ENCODE measurements at regions not wholly inside any gene's neighbourhood (a gene's known extent, or its start where the extent isn't known, plus 50 kb on each side); places are given as distances from the start of the nearest gene placed in this dataset.

DNA sequence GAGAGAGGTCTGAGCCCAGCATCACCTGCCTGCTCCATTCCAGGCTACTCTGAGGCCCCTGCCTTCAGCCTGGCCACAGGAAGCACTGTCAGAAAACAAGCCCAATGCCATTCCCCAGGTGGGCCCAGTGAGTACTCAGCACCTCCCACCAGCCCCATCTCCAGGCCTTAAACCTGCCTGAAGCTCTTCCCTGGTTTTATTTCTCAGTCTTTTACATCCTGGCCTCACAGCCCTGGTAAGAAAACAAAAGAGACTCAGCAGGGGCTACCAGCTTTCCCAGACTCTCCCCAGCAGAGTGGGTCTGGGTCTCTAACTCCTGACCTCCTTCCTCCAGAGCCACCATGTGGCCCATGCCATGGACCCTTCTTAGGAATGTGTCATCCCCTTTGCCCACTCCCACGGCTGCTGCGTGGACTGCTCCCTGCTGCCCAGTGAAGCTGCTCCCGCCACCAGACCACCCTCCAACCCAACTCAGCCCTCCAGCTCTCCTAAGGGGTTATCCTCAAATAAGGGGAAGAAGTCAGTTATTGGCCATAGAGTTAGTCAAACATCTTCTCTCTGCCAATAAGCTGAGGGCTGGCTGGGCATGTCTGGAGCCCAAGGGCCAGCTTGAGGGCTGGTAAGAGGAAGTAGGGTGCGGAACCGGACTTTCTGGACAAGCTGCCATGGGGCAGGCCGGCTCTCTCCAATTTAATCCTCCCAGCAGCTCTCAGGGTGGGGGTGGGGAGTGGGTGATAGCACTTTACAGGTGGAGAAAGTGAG is 116.7 kb upstream of the LINGO1 start:
- DNase-seq: no peak

DNA sequence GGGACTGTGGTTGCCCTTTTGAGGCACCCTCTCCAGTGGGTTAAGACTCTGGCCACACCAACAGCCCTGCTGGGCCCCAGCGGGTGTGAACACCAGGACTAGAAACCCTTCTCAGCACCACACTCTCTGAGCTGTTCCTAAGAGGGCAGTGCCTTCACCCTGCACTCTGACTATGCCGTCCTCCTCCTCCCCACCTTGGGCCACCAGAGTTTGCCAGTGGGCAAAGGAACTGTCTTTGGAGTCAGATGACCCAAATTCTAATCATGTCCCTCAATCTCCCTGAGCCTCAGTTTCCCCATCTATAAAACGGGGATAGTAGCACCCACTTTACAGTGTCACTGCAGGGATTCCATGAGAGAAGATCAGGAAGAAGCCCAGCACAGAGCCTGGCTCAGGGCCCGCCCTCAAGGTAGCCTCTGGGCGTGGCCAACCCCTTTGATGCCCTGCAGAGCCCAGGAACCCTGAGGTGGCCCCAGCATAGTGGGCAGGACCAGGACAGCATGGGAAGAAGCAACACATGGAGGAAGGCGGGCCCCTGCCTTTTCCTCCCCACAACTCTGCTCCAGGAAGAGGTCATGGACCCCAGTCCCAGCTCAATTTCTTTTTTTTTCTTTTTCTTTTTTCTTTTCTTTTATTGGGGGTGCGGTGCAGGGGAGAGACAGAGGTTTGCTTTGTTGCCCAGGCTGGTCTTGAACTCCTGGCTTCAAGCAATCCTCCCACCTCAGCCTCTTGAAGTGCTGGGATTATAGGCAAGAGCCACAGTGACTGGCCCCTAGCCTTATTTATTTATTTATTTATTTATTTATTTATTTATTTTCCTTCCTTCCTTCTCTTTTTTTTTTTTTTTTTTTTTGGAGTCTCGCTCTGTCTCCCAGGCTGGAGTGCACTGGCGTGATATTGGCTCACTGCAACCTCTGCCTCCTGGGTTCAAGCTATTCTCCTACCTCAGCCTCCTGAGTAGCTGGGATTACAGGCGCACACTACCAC is 115.7 kb upstream of the LINGO1 start:
- no peak for DNase-seq

DNA sequence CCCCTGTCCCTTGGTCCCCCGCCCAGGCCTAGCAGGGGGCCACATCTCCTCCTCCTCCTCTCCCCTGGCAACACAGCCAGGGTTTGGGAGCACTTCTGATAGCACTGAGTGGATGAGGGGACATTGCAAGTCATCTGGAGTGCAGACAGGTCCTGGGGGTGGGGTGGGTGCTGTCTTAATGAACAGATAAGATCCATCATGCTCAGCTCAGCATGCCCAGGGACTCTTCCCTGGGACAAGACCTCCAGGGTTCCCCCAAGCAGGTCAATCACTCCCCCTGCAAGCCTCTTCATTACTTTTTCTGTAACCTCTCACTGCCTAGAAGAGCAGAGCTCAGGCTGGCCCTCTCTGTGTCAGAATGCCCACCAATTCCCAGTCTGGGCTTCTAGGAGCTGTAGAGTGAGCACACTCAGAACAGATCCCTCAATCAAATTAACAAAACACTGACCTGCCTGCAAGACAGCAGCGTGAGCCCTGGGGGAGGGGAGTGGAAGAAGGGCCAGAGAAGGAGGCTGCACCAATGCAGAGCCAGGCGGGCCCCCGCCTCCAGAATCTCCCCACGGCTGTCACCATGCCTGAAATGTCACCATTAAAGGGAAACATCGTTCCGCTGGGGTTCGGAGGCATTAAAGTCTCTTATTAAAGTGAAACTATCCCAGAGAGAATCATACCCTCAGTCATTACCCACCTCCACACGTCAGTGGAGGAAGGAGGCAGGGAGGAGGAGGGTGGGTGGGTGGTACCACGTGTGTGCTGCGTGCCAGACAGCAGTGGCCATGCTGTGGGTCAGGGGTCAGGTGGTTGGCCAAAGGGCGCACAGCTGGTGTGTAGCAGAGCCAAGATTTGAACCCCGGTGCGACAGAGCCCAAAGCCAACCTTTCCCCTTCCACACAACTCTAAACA is 114.7 kb upstream of the LINGO1 start:
- DNase-seq: no peak

DNA sequence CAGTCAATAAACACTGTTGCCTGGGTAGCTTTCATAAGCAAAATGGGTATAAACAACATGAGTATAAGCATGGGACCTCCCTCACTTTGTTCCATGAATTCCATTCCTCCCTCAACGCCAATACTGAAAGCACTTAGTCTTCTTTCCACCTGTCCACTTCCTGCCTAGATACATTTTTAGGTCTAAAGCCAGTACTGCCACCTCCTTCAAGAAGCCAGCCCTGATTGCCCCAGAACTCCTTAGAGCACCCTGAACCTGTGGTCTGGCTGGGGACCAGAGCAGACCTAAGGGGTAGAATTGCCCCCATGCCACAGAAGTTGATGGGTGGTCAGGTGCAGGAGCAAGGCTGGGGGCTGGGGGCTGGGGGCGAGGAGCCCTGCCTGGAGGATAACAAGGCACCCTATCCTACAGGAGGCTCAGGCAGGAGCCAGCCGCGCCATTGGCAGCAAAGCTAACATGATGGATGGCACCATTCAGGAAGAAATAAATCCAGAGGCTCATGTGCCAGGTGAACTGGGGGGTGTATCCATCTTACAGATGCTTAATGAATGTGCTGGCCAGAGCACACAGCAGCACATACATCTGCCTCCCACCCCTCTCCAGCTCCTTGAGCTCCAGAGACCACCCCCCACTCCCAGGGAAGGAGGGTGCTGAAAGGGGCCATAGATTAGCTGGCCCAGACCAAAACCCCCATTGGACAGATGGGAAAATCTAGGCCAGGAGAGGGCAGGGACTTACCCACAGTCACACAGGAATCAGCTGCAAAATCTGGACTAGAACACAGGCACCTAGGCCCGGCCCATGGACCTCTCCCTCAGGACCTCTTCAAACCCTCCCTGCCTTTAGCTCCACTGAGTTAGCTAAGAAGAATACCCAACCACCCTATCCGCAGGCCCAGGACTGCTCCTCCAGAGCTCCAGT is 113.8 kb upstream of the LINGO1 start:
- DNase-seq: no peak

- no peak for DNase-seq
These were observed 111.7 kb upstream of the LINGO1 start for GRCh38 chr15:77744398-77744797.

DNA sequence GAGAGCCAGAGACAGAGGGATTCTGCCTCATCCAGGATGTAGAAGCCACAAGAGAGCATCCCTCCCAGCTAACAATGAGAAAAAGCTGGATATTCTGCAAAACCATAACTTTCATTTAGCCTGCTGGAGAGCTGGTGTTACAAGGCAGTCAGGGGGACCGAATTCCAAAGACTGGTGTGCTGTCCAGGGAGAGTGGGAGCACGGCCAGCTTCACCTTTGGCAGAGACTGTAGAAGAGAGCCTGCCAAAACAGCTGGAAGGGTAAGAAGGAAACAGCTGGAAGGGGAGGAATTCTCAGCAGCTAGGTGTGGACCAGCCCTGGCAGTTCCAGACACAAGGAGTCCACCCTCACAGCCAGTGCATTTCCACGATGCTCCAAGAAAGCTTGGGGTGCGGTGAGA is 109.9 kb upstream of the LINGO1 start:
- no peak for DNase-seq

DNA sequence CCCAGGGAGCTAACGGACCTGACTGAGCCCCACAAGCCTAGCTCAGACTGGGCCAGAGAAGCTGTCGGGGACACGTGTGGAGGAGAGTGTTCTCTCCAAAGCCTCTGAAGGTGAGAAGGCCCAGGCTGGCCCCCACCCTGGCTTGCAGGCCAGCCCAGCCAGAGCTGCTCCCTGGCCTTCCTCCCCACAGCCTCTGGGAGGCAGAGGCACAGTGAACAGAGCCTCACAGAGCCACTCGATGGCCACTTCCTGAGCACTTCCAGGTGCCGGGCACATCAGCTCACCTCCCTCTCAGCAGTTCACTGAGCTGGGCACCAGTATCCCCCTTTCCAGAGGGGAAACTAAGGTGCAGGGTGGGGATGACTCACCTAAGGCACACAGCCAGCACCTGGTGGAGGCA is 109.4 kb upstream of the LINGO1 start:
- no peak for DNase-seq

DNA sequence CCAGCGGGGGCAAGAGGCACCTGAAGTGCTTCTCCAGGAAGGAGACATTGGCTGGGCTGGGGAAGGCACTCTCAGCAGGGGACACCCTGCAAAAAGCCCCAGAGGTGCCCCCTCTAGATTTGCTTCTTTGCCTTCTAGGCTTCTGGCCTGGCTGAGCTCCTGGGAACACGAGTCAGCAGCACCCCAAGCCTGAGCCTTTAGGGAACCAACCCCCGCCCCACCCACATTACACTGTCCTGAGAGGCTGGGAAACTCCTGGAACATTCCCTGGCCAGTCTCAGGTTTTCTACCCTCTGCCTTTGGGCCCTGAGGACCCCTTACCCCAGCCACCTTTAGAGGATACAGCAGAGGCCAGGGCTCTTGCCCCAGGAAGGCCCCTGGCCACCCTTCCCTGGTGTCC is 108.4 kb upstream of the LINGO1 start:
- no peak for DNase-seq

DNA sequence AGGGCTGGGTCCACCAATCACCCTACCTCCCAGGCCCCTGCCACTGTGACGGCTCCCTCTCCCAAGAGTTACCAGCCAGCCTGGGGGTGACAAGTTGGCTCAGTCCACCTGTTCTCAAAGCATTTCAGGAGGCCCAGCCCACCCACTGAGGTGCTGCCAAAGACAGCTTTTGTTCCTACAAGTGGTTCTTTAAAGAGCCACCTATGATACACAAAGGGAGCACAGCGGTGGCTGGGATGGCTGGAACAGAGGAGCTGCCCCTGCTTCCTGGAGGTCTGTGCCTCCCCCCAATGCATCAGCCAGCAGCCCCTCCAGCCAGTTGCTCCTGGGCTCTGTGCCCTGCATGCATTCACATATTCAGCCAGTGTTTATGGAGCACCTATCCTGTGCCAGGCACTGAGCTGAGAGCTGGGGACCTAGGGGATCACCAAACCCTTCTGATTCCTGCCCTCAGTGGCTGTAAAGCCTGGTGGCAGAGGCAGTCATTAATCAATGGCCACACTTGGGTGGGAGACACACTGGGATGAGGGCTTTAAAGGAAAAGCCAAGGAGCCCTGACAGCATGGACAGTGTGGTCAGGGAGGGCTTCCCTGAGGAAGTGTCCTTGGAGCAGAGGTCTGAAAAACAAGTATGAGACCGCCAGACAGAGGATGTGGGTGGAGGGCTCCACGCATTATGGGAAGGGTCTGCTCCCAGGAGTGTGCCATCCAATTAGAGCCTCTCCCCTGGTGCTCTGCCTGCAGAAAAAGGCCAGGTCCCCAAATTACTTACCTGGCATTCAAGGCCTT is 107.1 kb upstream of the LINGO1 start:
- DNase-seq: no peak

GRCh38 chr15:77738441-77739302 is 106.0 kb upstream of the LINGO1 start:
- DNase-seq: no peak

GRCh38 chr15:77738038-77738370 is 105.3 kb upstream of the LINGO1 start:
- no peak for DNase-seq

DNA sequence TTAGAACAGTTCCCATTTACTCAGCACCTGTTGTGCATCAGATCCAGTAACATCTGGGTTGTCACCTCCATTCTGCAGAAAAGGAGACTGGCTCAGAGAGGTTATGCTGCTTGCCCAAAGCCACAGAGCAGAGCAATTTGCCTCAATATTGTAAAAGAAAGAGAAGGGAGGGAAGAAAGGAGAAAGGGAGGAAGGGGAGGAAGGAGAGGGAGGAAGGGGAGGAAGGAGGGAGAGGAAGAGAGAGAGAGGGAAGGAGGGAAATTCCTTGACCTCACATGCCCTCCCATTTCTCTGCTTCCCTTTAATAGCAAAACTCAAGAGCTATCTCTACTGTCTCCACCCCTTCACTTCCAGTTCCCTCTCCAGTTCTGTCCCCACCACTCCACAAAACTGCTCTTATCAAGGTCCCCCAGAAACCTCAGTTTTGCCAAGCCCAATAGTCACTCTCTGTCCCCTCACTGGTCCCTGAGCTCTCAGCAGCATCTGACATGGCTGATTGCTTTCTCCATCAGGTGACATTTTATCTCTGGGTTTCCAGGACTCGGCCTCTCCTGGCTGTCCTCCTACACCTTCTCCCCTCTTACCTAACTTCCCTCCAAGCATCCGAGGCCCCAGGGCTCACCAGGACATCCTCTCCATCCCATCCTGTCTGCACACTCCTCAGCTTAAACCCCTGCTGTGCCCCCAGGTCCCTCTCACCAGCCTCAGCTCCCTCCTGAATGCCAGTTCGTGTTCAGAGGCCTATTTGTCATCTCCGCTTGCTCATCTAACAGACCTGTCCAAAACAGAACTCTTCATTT is 104.7 kb upstream of the LINGO1 start:
- DNase-seq: no peak

GRCh38 chr15:77734306-77734705 is 101.6 kb upstream of the LINGO1 start:
- no peak for DNase-seq

GRCh38 chr15:77733579-77734300 is 101.0 kb upstream of the LINGO1 start:
- no peak for DNase-seq

- DNase-seq: no peak
These were observed 100.0 kb upstream of the LINGO1 start for GRCh38 chr15:77732514-77733335.

DNA sequence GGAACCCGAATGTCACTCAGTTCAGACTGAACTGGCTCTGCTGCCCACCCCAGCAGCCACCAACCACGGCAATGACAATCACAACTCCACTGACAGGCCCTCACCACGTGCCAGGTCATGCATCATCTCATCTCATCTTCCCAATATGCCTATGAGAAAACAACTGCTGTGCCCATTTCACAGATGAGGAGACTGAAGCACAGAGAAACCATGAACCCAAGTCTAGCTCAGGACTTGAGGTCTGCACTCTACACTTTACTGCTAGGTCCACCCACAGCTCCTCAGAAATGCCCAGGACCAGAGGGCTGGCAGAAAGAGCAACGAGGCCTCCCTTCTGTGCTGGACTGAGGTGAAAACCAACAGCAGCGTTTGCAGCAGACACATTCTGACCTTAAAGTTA is 99.2 kb upstream of the LINGO1 start:
- DNase-seq: no peak

GRCh38 chr15:77731067-77731466 is 98.4 kb upstream of the LINGO1 start:
- no peak for DNase-seq
